Mesodermal cell (in vitro differentiated cells): ENCODE measurements at regions not wholly inside any gene's neighbourhood (a gene's known extent, or its start where the extent isn't known, plus 50 kb on each side); places are given as distances from the start of the nearest gene placed in this dataset.

Experiments
- H3K27ac ChIP-seq: 2 replicates; pipeline ENCODE4 v1.7.0; 2013; ENCODE audit warnings: mild to moderate bottlenecking, low read depth, low read length, moderate library complexity; ENCODE audit not compliant: severe bottlenecking
- H3K36me3 ChIP-seq: 2 replicates; pipeline ENCODE4 v1.7.1; 2013; ENCODE audit warnings: mild to moderate bottlenecking, low read length, moderate library complexity; ENCODE audit not compliant: control insufficient read depth, insufficient read depth
- H3K4me1 ChIP-seq: one replicate; pipeline ENCODE4 v1.7.1; 2013; ENCODE audit warnings: mild to moderate bottlenecking, low read length; ENCODE audit not compliant: insufficient read depth, control insufficient read depth, poor library complexity, severe bottlenecking
- H3K4me3 ChIP-seq: 2 replicates; pipeline ENCODE4 v1.7.0; 2013; ENCODE audit warnings: low read length, control low read depth, mild to moderate bottlenecking; ENCODE audit not compliant: insufficient read depth, poor library complexity, severe bottlenecking; ENCODE audit errors: extremely low read depth
- H3K9me3 ChIP-seq: 2 replicates; pipeline ENCODE4 v1.7.1; 2013; ENCODE audit warnings: mild to moderate bottlenecking, low read length, moderate library complexity; ENCODE audit not compliant: control insufficient read depth
- whole genome bisulfite sequencing, 2 experiments: methylation state at CpG; one replicate each; pipeline ENCODE4 v1.1.5; 2013; ENCODE audit warnings: missing lambda C conversion rate in 2 of 2; ENCODE audit not compliant: insufficient coverage in 2 of 2; 5-methylcytosine and 5-hydroxymethylcytosine counted together

GRCh38 chr1:209367061-209367772 lies 216.3 kb upstream of the CAMK1G start:
- no peak overlapping the region for H3K27ac ChIP-seq
- no peak overlapping the region for H3K4me3 ChIP-seq
- WGBS, 2 experiments = 90 to 93% methylated on average over 5 to 6 of the region's 7 CpGs
- no peaks in the 10 kb centered on the region for H3K36me3 ChIP-seq
- H3K9me3 ChIP-seq = no peaks in the 10 kb centered on the region
- H3K4me1 ChIP-seq = peaks cover 10% of the 10 kb centered on the region

DNA sequence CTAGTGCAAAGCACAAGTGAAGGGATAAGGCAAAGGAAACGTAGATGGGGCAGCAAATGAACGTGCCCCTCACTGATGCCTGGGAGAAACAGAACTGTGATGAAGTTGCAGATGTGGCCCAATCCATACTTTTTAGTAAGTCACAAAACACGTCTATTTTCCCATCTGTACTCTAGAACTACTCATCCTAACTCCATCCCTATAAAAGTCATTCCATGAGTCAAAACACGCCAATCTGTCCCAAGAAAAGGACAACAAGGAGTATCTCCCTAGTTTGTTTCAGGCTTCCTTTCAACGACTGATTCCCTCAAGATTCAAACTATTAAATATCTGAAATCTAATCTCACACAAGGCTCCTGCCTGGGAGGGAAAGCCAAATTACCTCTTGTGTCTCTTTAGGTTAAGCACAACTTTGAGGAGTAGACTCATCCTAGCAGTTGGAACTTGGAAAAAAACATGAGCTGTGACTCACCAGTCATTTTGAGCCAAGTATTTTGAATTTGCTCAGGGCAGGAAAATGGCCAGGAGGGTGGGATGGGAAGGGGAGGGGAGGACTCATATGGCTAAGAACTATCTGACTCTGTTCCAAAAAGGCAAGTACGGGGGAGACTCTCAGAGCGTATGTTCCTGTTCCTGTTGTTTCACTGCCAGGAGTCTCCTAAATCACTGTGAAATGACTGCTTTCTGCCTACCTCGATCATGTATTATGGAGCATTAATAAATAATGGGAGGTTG lies 214.5 kb upstream of the CAMK1G start:
- H3K4me3 ChIP-seq = no peak overlapping the region
- 98 to 100% methylated on average over 5 to 6 of the region's 8 CpGs for WGBS, 2 experiments
- no peaks in the 10 kb centered on the region for H3K36me3 ChIP-seq
- peaks cover 10% of the 10 kb centered on the region for H3K4me1 ChIP-seq
- H3K9me3 ChIP-seq = no peaks in the 10 kb centered on the region
- H3K27ac ChIP-seq = no peak overlapping the region

- Histone ChIP-seq H3K36me3 (no peaks in the 10 kb centered on the region), H3K4me3 (no peak overlapping the region), H3K9me3 (no peaks in the 10 kb centered on the region), H3K4me1 (peaks cover 4% of the 10 kb centered on the region), H3K27ac (no peak overlapping the region)
- 83 to 91% methylated on average over 6 of the region's 6 CpGs for WGBS, 2 experiments
Measured at GRCh38 chr1:209370241-209370995, 213.1 kb upstream of the CAMK1G start.

- Histone ChIP-seq H3K4me3 (no peak overlapping the region), H3K36me3 (no peaks in the 10 kb centered on the region), H3K9me3 (no peaks in the 10 kb centered on the region), H3K27ac (no peak overlapping the region), H3K4me1 (peaks cover 14% of the 10 kb centered on the region)
- WGBS, 2 experiments = 84 to 88% methylated on average over 2 to 3 of the region's 5 CpGs
Measured at GRCh38 chr1:209375097-209375496, 208.4 kb upstream of the CAMK1G start.

DNA sequence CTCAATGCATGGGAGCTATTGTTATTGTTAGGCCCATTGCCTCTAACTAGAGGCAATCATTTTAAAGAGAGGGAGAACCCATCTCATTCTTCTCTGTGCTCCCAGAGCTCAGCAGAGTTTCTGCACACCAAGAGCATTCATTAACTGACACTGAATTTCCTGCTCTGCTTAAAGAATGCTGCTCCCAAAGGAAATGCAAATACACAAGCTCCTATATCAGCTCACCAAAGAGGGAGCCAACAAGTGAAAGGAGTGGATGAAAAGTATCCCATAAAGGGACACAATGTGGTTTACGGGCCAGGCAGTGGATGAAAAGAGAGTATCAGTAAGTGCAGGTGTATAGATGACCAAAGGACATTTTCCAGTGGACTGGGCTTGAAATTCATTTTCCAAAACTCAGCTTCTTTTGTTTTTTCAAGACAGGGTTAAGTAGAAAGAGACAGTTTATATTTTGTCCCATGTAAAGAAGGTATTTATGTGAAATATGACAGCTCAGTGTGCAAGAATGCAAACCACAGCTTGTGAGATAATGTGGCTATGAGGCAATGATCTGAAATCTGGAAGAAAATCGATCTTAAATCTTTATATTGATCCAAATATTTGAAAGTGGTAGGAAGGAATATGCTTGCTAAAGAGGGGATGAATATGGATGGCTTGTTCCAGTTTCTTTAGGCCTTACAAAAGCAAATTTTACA lies 207.7 kb upstream of the CAMK1G start:
- H3K27ac ChIP-seq = no peak overlapping the region
- H3K4me1 ChIP-seq = peaks cover 19% of the 10 kb centered on the region
- no peaks in the 10 kb centered on the region for H3K9me3 ChIP-seq
- H3K36me3 ChIP-seq = no peaks in the 10 kb centered on the region
- 38 to 67% methylated on average over 1 of the region's 2 CpGs for WGBS, 2 experiments
- H3K4me3 ChIP-seq = no peak overlapping the region

DNA sequence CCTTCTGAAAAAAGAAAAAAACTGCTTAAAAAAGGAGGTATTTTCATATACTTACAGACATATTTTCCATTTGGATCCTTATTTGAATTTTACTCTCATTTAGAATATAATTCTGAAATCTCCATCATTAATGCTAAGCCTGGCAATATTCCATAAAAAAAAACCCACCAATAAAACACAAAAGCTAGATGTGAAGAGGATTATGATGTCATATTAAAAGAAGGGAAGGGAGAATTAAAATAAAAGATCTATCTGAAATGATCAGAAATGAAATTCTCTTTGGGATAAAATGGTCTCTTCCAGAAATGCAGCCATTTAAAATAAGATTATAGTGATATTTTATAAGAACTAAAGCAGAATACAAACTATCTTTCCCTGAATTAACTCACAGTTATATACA lies 206.7 kb upstream of the CAMK1G start:
- no peak overlapping the region for H3K4me3 ChIP-seq
- no peak overlapping the region for H3K27ac ChIP-seq
- no peaks in the 10 kb centered on the region for H3K9me3 ChIP-seq
- no peaks in the 10 kb centered on the region for H3K36me3 ChIP-seq
- H3K4me1 ChIP-seq = peaks cover 19% of the 10 kb centered on the region

GRCh38 chr1:209377995-209378394 lies 205.5 kb upstream of the CAMK1G start:
- Histone ChIP-seq H3K27ac (no peak overlapping the region), H3K9me3 (no peaks in the 10 kb centered on the region), H3K36me3 (no peaks in the 10 kb centered on the region), H3K4me1 (peaks cover 23% of the 10 kb centered on the region), H3K4me3 (no peak overlapping the region)
- 88 to 90% methylated on average over 2 of the region's 2 CpGs for WGBS, 2 experiments

DNA sequence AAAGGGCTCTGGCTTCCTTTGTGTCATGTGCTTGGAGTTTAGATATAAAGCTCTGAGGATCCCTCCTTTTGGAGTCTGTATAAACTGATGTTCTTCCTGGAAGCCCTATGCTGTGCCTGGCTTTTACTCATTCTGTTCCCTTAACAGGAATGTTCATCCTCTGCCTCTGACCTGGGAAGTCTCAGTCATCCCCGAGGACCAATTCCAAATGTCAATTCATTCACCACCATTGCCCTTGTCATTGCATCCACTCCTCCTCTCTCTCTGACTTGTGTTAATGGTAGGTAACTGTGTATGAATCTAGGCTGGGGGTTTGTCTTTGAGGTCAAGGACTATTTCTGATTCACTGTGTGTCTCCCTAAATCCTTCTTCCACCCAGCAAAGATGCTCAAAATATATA lies 204.2 kb upstream of the CAMK1G start:
- Histone ChIP-seq H3K4me1 (peaks cover 34% of the 10 kb centered on the region), H3K36me3 (no peaks in the 10 kb centered on the region), H3K4me3 (no peak overlapping the region), H3K9me3 (no peaks in the 10 kb centered on the region), H3K27ac (no peak overlapping the region)
- no CpG with 5 or more reads among the region's 1 CpG for WGBS, 2 experiments

DNA sequence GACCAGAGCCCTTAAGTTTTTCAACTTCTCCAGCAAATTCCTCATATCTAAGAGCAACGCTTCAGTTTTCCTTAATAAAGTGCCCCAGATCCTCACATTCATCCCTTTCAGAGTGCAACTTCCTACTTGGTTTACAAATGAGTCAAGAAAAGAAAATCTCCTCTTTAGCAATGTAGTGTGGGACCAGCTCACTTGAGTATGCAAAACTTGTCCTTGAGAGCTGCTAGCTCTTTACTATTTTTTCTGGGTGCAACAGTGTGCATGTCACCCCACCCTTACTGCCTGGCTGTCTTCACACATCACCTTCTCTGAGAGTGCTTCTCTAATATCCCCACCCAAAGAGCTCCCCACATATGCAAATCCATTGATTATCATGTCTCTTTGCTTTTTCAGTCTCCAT lies 203.1 kb upstream of the CAMK1G start:
- Histone ChIP-seq H3K27ac (no peak overlapping the region), H3K4me1 (peaks cover 38% of the 10 kb centered on the region), H3K36me3 (no peaks in the 10 kb centered on the region), H3K4me3 (no peak overlapping the region), H3K9me3 (no peaks in the 10 kb centered on the region)
- WGBS, 2 experiments = 83 to 100% methylated on average over 1 of the region's 1 CpG

DNA sequence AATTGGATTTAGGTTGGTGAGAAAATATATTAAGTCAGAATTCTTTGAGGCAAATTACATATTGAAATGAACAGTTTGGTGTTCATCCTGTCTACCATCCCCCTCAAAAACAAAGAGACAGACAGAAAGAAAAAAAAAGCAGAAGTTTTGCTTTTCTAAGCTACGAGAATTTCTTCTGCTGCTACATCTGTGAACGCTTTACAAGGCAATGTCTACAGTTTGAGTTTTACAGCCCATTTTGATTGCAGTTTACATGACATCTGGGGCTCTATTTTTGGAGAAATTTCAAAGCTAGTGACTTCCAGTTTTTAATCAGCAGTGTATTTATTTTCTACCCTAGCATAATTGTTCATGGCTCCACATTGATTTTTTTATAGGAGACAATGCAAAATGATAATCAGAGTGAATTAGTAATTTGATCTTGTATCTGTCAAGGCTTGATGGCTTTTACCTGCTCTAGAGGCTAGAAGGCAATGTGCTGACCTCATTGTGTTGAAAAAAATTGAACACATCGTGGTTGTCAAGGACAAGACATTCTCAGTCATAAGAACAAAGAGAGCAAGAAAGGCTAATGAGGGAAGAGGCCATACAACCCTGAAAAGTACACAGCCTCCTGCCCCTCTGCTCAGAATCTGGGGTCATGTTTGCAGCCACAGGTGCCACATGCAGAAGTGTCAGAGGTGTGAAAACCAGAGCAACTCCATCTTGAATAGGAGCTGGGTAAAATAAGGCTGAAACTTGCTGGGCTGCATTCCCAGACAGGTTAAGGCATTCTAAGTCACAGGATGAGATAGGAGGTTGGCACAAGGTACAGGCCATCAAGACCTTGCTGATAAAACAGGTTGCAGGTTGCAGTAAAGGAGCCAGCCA lies 201.0 kb upstream of the CAMK1G start:
- H3K36me3 ChIP-seq = no peaks in the 10 kb centered on the region
- H3K27ac ChIP-seq = no peak overlapping the region
- no peak overlapping the region for H3K4me3 ChIP-seq
- no peaks in the 10 kb centered on the region for H3K9me3 ChIP-seq
- peaks cover 36% of the 10 kb centered on the region for H3K4me1 ChIP-seq
- WGBS, 2 experiments = 89 to 94% methylated on average over 3 of the region's 3 CpGs
